Esophagus muscularis mucosa (tissue), 2 donors: ENCODE measurements at regions not wholly inside any gene's neighbourhood (a gene's known extent, or its start where the extent isn't known, plus 50 kb on each side); places are given as distances from the start of the nearest gene placed in this dataset.

Experiments used
- POLR2A ChIP-seq: fragments of 450-650 bp; IDR thresholded peaks from one replicate; pipeline ENCODE4 v1.6.1; 2017; ENCODE audit warnings: antibody characterized with exemption, moderate library complexity, mild to moderate bottlenecking, low read depth
- POLR2AphosphoS5 ChIP-seq, 2 donors: sonication (generic); formaldehyde crosslinking; IDR thresholded peaks; one replicate each; pipeline ENCODE4 v1.6.1; 2017; ENCODE audit warnings: antibody characterized with exemption in 2 of 2

DNA sequence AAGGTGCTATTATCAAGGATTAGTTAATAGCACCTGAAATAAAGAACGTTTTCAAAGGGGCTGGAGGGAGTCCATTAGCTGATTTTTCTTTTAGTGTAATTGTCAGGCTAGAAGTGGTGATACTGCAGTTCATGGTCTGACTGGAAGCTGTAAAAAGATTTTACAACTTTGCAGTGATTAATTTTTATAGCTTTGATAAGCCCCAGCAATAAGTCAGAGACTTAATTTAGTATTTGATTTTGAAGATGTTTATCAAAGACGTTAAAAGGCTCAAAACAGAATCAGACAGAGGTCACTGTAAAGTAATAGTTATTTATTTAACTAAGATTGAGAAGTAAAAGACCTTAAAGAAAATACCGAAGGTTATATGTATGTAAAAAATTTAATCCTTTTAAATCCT is 165.5 kb upstream of the FMN2 start:
- no peak for TF ChIP-seq POLR2AphosphoS5 (IDR thresholded peaks at IDR 0.05)
- TF ChIP-seq POLR2A = no peak
